ENCODE measurements at regions not wholly inside any gene's neighbourhood (a gene's known extent, or its start where the extent isn't known, plus 50 kb on each side); places are given as distances from the start of the nearest gene placed in this dataset.

GRCh38 chr5:98243972-98244371 is 529.5 kb upstream of the RGMB start:
- Mint-ChIP-seq H3K36me3 (ENCODE audit: low read depth) (no peaks in the 10 kb centered on the region), H3K4me1 (no peaks in the 10 kb centered on the region), H3K27me3 (ENCODE audit: low read depth) (no peaks in the 10 kb centered on the region), H3K4me3 (no peak overlapping the region), H3K27ac (no peak overlapping the region), H3K9me3 (peaks cover 6% of the 10 kb centered on the region)
- no peak for TF ChIP-seq CTCF (IDR thresholded peaks at IDR 0.05; ENCODE audit: unreplicated experiment in 3 of 3)

DNA sequence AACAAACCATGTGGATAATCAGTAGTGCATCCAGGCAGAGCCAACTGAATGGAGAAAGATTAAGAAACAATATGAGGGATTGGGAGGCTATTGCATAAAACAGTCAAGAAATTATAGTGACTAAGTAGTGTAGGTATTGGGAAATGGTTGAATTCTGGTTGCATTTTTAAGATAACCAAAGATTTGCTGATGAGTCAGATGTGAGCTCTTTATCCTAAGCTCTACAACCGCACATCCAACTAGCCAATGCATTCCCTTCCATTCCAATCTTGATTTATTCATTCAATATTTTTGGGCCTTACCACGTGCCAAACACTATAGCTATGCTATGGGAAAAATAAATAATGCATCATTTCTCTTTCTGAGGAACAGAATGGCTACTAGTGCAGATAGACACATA is 524.5 kb upstream of the RGMB start:
- Mint-ChIP-seq H3K27me3 (ENCODE audit: low read depth) (no peaks in the 10 kb centered on the region), H3K36me3 (ENCODE audit: low read depth) (no peaks in the 10 kb centered on the region), H3K27ac (no peak overlapping the region), H3K4me3 (no peak overlapping the region), H3K9me3 (no peaks in the 10 kb centered on the region), H3K4me1 (no peaks in the 10 kb centered on the region)
- no peak for TF ChIP-seq CTCF (IDR thresholded peaks at IDR 0.05; ENCODE audit: unreplicated experiment in 3 of 3)

GRCh38 chr5:98258939-98259338 is 514.5 kb upstream of the RGMB start:
- Mint-ChIP-seq H3K4me1 (no peaks in the 10 kb centered on the region), H3K4me3 (no peak overlapping the region), H3K27me3 (ENCODE audit: low read depth) (peaks cover 4% of the 10 kb centered on the region), H3K36me3 (ENCODE audit: low read depth) (no peaks in the 10 kb centered on the region), H3K9me3 (no peaks in the 10 kb centered on the region), H3K27ac (no peak overlapping the region)
- TF ChIP-seq CTCF (IDR thresholded peaks at IDR 0.05; ENCODE audit: unreplicated experiment in 3 of 3), result no peak

DNA sequence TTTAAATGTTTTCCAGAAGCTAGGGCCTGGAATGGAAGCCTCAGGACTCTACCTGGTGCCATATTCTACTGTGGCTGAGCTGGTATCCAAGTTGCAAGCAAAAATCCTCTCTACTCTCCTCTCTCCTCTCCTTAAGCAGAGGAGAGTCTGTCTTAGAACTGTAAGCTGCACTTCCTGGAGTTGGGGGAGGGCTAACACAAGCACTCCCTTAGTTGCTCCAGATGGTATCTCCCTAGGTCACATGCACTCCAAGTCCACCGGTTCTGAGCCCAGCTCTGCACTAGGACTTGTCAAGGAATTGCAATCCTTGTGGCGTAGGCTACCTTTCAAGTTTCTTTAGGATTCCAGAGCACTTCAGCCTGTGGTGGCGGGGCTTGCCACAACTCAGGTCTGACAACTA is 513.9 kb upstream of the RGMB start:
- H3K4me1 Mint-ChIP-seq, result no peaks in the 10 kb centered on the region
- no peaks in the 10 kb centered on the region for H3K36me3 Mint-ChIP-seq (ENCODE audit: low read depth)
- no peaks in the 10 kb centered on the region for H3K9me3 Mint-ChIP-seq
- peaks cover 4% of the 10 kb centered on the region for H3K27me3 Mint-ChIP-seq (ENCODE audit: low read depth)
- no peak for TF ChIP-seq CTCF (IDR thresholded peaks at IDR 0.05; ENCODE audit: unreplicated experiment in 3 of 3)
- no peak overlapping the region for H3K27ac Mint-ChIP-seq
- H3K4me3 Mint-ChIP-seq, result no peak overlapping the region

DNA sequence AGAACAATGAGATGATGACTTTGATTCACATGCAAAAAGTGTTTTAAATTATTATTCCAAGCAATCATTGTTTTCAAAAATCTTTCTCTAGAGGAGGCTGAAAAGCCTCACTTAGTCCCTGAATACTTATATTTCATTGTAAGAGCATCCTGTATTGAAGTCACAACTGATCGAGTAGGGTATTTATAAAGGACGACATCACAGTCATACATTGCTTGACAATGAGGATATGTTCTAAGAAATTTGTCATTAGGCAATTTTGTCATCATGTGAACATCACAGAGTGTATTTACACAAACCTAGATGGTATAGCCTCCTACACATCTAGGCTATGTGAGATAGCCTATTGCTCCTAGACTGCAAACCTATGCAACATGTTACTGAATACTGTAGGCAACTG is 510.4 kb upstream of the RGMB start:
- H3K9me3 Mint-ChIP-seq, result no peaks in the 10 kb centered on the region

More for the DNA sequence above, 510.4 kb upstream of the RGMB start:
- peaks cover 8% of the 10 kb centered on the region for H3K27me3 Mint-ChIP-seq (ENCODE audit: low read depth)
- H3K36me3 Mint-ChIP-seq (ENCODE audit: low read depth), result no peaks in the 10 kb centered on the region
- no peaks in the 10 kb centered on the region for H3K4me1 Mint-ChIP-seq
- TF ChIP-seq CTCF (IDR thresholded peaks at IDR 0.05; ENCODE audit: unreplicated experiment in 3 of 3), result no peak
- H3K4me3 Mint-ChIP-seq, result no peak overlapping the region
- no peak overlapping the region for H3K27ac Mint-ChIP-seq
